OCI-LY1 (cell line): ENCODE measurements at regions not wholly inside any gene's neighbourhood (a gene's known extent, or its start where the extent isn't known, plus 50 kb on each side); places are given as distances from the start of the nearest gene placed in this dataset.

Experiments
- H2AFZ ChIP-seq: fragments of 200-600 bp; sonication (generic), shearing (Covaris generic); 2 replicates; pipeline ENCODE4 v1.6.0; 2014; ENCODE audit warnings: antibody characterized with exemption, mild to moderate bottlenecking, low read length
- H3F3A ChIP-seq: fragments of 200-600 bp; sonication (generic), shearing (Covaris generic); 2 replicates; pipeline ENCODE4 v1.6.0; 2014; ENCODE audit warnings: mild to moderate bottlenecking, antibody characterized with exemption, low read length, moderate library complexity; ENCODE audit not compliant: insufficient read depth
- H3K27ac ChIP-seq: fragments of 200-600 bp; sonication (generic); 2 replicates; pipeline ENCODE4 v1.5.1; 2014; ENCODE audit warnings: low read length, mixed run types, mild to moderate bottlenecking, low read depth; ENCODE audit not compliant: poor library complexity, severe bottlenecking
- H3K27me3 ChIP-seq: fragments of 200-600 bp; sonication (generic); 2 replicates; pipeline ENCODE4 v1.6.0; 2014; ENCODE audit warnings: antibody characterized with exemption, mild to moderate bottlenecking, low read length, moderate library complexity; ENCODE audit not compliant: insufficient read depth
- H3K36me3 ChIP-seq: fragments of 200-600 bp; sonication (generic); 2 replicates; pipeline ENCODE4 v1.6.1; 2014; ENCODE audit warnings: mild to moderate bottlenecking, antibody characterized with exemption, low read length, moderate library complexity, mixed read lengths; ENCODE audit not compliant: insufficient read depth
- H3K4me1 ChIP-seq: fragments of 200-600 bp; sonication (generic); 2 replicates; pipeline ENCODE4 v1.5.1; 2014; ENCODE audit warnings: mild to moderate bottlenecking, low read length, moderate library complexity; ENCODE audit not compliant: insufficient read depth, severe bottlenecking
- H3K4me2 ChIP-seq: fragments of 200-600 bp; sonication (generic), shearing (Covaris generic); 2 replicates; pipeline ENCODE4 v1.6.1; 2014; ENCODE audit warnings: low read length
- H3K4me3 ChIP-seq: fragments of 200-600 bp; sonication (generic); 2 replicates; pipeline ENCODE4 v1.5.1; 2014; ENCODE audit warnings: low read length, low read depth, mild to moderate bottlenecking, mixed read lengths; ENCODE audit not compliant: poor library complexity, severe bottlenecking
- H3K79me2 ChIP-seq: fragments of 200-600 bp; shearing (Covaris generic); 2 replicates; pipeline ENCODE4 v1.6.1; 2016; ENCODE audit warnings: mixed run types, low read length, mixed read lengths; ENCODE audit not compliant: insufficient read depth
- H3K9ac ChIP-seq: fragments of 200-600 bp; sonication (generic), shearing (Covaris generic); 2 replicates; pipeline ENCODE4 v1.6.1; 2014; ENCODE audit warnings: mild to moderate bottlenecking, low read length, mixed read lengths
- H3K9me2 ChIP-seq: fragments of 200-600 bp; sonication (generic), shearing (Covaris generic); 2 replicates; pipeline ENCODE4 v1.6.1; 2014; ENCODE audit warnings: low read depth, mild to moderate bottlenecking, low read length, mixed read lengths
- H3K9me3 ChIP-seq: fragments of 200-600 bp; shearing (Covaris generic); 2 replicates; pipeline ENCODE4 v1.6.1; 2014; ENCODE audit warnings: low read length, mixed read lengths
- H4K20me1 ChIP-seq: fragments of 200-600 bp; sonication (generic), shearing (Covaris generic); 2 replicates; pipeline ENCODE4 v1.6.0; 2016; ENCODE audit warnings: mild to moderate bottlenecking, low read length; ENCODE audit not compliant: insufficient read depth
- EZH2 ChIP-seq: fragments of 200-600 bp; sonication (generic), shearing (Covaris generic); IDR thresholded peaks from 2 replicates; pipeline ENCODE4 v1.8.0; 2017; ENCODE audit warnings: borderline replicate concordance, mixed run types, mild to moderate bottlenecking, antibody characterized with exemption, low read length, moderate library complexity, mixed read lengths
- TF ChIP-seq, protein P1 (sequence below): fragments of 200-600 bp; sonication (generic), shearing (Covaris generic); IDR thresholded peaks from 2 replicates; pipeline ENCODE4 v1.5.1; 2017; ENCODE audit warnings: mild to moderate bottlenecking, antibody characterized with exemption, low read length, moderate library complexity, mixed read lengths

DNA sequence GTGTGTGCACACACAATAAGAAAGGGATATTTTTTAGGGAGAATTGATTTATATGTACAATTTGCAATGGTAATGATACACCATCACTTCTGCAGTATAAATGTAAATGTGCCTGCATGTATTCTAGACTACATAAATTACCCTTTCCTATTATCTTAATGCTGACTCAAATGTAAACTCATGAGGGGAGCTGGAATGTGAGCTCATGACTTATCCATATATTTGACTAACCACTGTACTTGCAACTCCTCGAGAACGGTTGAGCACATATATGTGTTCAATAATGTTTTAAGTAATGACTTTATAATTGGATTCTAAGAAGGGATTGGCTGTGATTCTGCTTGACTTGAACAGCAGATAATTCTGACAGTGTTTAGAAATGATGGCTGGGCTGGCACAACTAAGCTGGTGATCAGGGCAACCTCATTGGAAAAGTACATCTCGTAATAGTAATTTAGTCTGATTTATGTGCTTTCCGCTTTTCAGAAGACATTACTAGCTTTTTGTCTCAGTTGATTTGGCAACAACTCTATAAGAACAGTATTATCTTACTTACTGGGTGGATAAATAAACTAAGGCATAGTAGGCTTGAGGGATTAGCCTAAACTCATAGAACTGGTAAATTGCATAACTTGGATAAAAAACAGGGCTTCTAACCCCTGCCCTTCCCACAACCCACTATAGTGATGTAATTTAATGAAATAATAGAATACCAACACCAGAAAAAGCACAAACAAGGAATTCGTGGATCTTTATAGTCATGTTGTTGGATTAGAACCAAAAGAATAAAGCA is 130.2 kb upstream of the SPEF2 start:
- Histone ChIP-seq H3K4me2 (no peak overlapping the region), H3K27me3 (no peaks in the 10 kb centered on the region), H3K36me3 (no peaks in the 10 kb centered on the region), H3K9ac (no peak overlapping the region), H2AFZ (no peak overlapping the region), H3K4me1 (peaks cover 16% of the 10 kb centered on the region), H3K4me3 (no peak overlapping the region), H4K20me1 (no peaks in the 10 kb centered on the region), H3F3A (no peaks in the 10 kb centered on the region), H3K27ac (no peak overlapping the region), H3K9me2 (no peaks in the 10 kb centered on the region), H3K9me3 (no peaks in the 10 kb centered on the region), H3K79me2 (no peaks in the 10 kb centered on the region)
- TF ChIP-seq EZH2, result no peak
- TF ChIP-seq, protein P1, sequence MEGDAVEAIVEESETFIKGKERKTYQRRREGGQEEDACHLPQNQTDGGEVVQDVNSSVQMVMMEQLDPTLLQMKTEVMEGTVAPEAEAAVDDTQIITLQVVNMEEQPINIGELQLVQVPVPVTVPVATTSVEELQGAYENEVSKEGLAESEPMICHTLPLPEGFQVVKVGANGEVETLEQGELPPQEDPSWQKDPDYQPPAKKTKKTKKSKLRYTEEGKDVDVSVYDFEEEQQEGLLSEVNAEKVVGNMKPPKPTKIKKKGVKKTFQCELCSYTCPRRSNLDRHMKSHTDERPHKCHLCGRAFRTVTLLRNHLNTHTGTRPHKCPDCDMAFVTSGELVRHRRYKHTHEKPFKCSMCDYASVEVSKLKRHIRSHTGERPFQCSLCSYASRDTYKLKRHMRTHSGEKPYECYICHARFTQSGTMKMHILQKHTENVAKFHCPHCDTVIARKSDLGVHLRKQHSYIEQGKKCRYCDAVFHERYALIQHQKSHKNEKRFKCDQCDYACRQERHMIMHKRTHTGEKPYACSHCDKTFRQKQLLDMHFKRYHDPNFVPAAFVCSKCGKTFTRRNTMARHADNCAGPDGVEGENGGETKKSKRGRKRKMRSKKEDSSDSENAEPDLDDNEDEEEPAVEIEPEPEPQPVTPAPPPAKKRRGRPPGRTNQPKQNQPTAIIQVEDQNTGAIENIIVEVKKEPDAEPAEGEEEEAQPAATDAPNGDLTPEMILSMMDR, result no peak

DNA sequence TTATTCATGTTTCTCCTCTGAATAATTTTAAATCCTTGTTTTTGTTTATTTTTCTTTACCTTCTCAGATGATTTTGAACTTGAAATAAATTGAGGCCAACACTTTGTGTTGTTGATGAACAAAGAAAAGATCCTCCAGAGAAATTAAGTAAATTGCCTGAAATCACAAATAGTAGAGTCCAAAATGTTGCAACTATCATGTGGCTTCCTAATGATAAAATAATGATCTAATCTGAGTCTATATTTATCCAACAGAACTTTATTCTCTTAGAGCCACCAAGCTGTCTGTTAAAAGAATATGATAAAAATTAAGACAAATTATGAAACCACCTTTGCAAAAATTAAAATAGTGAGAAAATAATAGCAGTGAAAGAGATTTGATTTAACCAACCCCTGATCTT is 132.2 kb upstream of the SPEF2 start:
- Histone ChIP-seq H3K4me1 (peaks cover 18% of the 10 kb centered on the region), H3K9me2 (no peaks in the 10 kb centered on the region), H3K9me3 (no peaks in the 10 kb centered on the region), H2AFZ (no peak overlapping the region), H3F3A (no peaks in the 10 kb centered on the region), H3K4me3 (no peak overlapping the region), H3K27ac (no peak overlapping the region), H3K27me3 (no peaks in the 10 kb centered on the region), H3K4me2 (no peak overlapping the region), H3K79me2 (no peaks in the 10 kb centered on the region), H3K9ac (no peak overlapping the region), H4K20me1 (no peaks in the 10 kb centered on the region), H3K36me3 (no peaks in the 10 kb centered on the region)
- TF ChIP-seq, protein P1, result no peak
- no peak for TF ChIP-seq EZH2

DNA sequence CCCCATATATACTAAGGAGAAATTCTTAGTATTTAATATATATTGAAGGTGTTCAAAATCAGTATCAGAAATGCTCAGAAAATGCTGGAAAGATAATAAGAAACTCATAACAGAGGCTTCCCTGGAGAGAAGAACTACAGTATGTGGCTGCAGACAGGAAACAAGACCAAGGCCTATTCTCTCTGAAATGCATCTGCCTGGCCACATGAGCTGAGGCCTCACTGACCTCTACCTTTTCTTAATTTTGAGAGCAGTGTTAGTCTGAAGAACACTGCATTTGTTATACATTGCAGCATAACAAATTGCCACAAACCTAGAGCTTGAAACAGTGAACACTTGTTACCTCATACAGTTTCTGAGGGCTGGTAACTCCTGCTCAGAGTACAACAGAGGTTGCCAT is 133.4 kb upstream of the SPEF2 start:
- Histone ChIP-seq H3K4me1 (peaks cover 27% of the 10 kb centered on the region), H3F3A (no peaks in the 10 kb centered on the region), H3K9ac (no peak overlapping the region), H3K79me2 (no peaks in the 10 kb centered on the region), H3K27me3 (no peaks in the 10 kb centered on the region), H4K20me1 (no peaks in the 10 kb centered on the region), H3K4me3 (no peak overlapping the region), H2AFZ (no peak overlapping the region; the same call in 1 of the 2 replicates), H3K27ac (no peak overlapping the region), H3K9me3 (no peaks in the 10 kb centered on the region), H3K36me3 (no peaks in the 10 kb centered on the region), H3K4me2 (no peak overlapping the region), H3K9me2 (no peaks in the 10 kb centered on the region)
- TF ChIP-seq EZH2, result no peak
- TF ChIP-seq, protein P1, result no peak
